ENCODE measurements at regions not wholly inside any gene's neighbourhood (a gene's known extent, or its start where the extent isn't known, plus 50 kb on each side); places are given as distances from the start of the nearest gene placed in this dataset.
"Not testable (repeated sequence)": the region's sequence is repeated elsewhere in the genome, so short reads cannot be mapped to it uniquely, and the experiment has no call there.

GRCh38 chr7:96558530-96558929 is 151.1 kb downstream of the SEM1 start:
- no peak for DNase-seq

GRCh38 chr7:96558093-96558492 is 151.6 kb downstream of the SEM1 start:
- no peak for DNase-seq

GRCh38 chr7:96557598-96557997 is 152.0 kb downstream of the SEM1 start:
- DNase-seq: not testable (repeated sequence)

- peak; percentile 75 for DNase-seq
Observed at GRCh38 chr7:96548664-96549063, 161.0 kb downstream of the SEM1 start.

GRCh38 chr7:96547371-96547811 is 162.3 kb downstream of the SEM1 start:
- DNase-seq: peak; percentile 52

- no peak for DNase-seq
Observed at GRCh38 chr7:96546426-96546825, 163.2 kb downstream of the SEM1 start.

GRCh38 chr7:96539471-96539870 is 170.2 kb downstream of the SEM1 start:
- DNase-seq: no peak

- DNase-seq: no peak
Observed at GRCh38 chr7:96538632-96539031, 171.0 kb downstream of the SEM1 start.

- no peak for DNase-seq
Observed at GRCh38 chr7:96534221-96534620, 175.4 kb downstream of the SEM1 start.

- DNase-seq: peak; percentile 64
Observed at GRCh38 chr7:96532428-96532935, 177.2 kb downstream of the SEM1 start.

- DNase-seq: no peak
Observed at GRCh38 chr7:96531331-96531730, 178.3 kb downstream of the SEM1 start.

GRCh38 chr7:96530786-96531185 is 178.9 kb downstream of the SEM1 start:
- DNase-seq: no peak

- DNase-seq: no peak
Observed at GRCh38 chr7:96527133-96527827, 182.4 kb downstream of the SEM1 start.

GRCh38 chr7:96526496-96526895 is 183.2 kb downstream of the SEM1 start:
- DNase-seq: no peak

GRCh38 chr7:96521068-96521894 is 188.4 kb downstream of the SEM1 start:
- no peak for DNase-seq

- DNase-seq: no peak
Observed at GRCh38 chr7:96508371-96508770, 186.5 kb upstream of the SLC25A13 start.

GRCh38 chr7:96503597-96503996 is 181.7 kb upstream of the SLC25A13 start:
- DNase-seq: no peak

- DNase-seq: no peak
Observed at GRCh38 chr7:96501318-96501717, 179.4 kb upstream of the SLC25A13 start.

- no peak for DNase-seq
Observed at GRCh38 chr7:96499532-96499931, 177.6 kb upstream of the SLC25A13 start.

GRCh38 chr7:96497567-96497966 is 175.7 kb upstream of the SLC25A13 start:
- no peak for DNase-seq

- DNase-seq: no peak
Observed at GRCh38 chr7:96495751-96496216, 173.9 kb upstream of the SLC25A13 start.

GRCh38 chr7:96486681-96487080 is 164.8 kb upstream of the SLC25A13 start:
- DNase-seq: no peak

GRCh38 chr7:96484845-96485244 is 162.9 kb upstream of the SLC25A13 start:
- no peak for DNase-seq

GRCh38 chr7:96484091-96484490 is 162.2 kb upstream of the SLC25A13 start:
- DNase-seq: no peak
